ENCODE measurements at regions not wholly inside any gene's neighbourhood (a gene's known extent, or its start where the extent isn't known, plus 50 kb on each side); places are given as distances from the start of the nearest gene placed in this dataset.

GRCh38 chr1:82621076-82621475 lies 820.3 kb downstream of the ADGRL2 start:
- ATAC-seq (ENCODE audit: poor library complexity) (no peak), DNase-seq (no peak)
- no peak overlapping the region for H3K4me3 Mint-ChIP-seq
- no peak for TF ChIP-seq CTCF (IDR thresholded peaks at IDR 0.05)
- ChIA-PET POLR2A (no interaction called here), CTCF (no interaction called here)
- H3K27me3 Mint-ChIP-seq: no peaks in the 10 kb centered on the region
- intact Hi-C loops (cut with DNase I, micrococcal nuclease): no loop called here
- Histone ChIP-seq H3K9me3 (ENCODE audit: control insufficient read depth in 1 of 2, insufficient read depth in 1 of 2, low read length in 2 of 2) (peaks cover 4 to 5% of the 10 kb centered on the region in 2 experiments), H3K4me1 (ENCODE audit: insufficient read depth, low read length) (no peaks in the 10 kb centered on the region), H3K36me3 (ENCODE audit: insufficient read depth, low read length) (no peaks in the 10 kb centered on the region), H3K27me3 (ENCODE audit: control insufficient read depth in 1 of 2, insufficient read depth in 2 of 2, low read length in 2 of 2) (no peaks in the 10 kb centered on the region), H3K27ac (ENCODE audit: low read depth in 1 of 2, low read length in 2 of 2) (no peak overlapping the region), H3K4me3 (ENCODE audit: low read length) (no peak overlapping the region)
- no peak overlapping the region for H3K27ac Mint-ChIP-seq
- H3K36me3 Mint-ChIP-seq (ENCODE audit: low read depth): no peaks in the 10 kb centered on the region
- peaks cover 8% of the 10 kb centered on the region for H3K9me3 Mint-ChIP-seq
- H3K4me1 Mint-ChIP-seq (ENCODE audit: low read depth): no peaks in the 10 kb centered on the region

GRCh38 chr1:82614090-82614489 lies 813.4 kb downstream of the ADGRL2 start:
- intact Hi-C loops (cut with DNase I, micrococcal nuclease): no loop called here
- no peaks in the 10 kb centered on the region for H3K4me1 Mint-ChIP-seq (ENCODE audit: low read depth)
- Histone ChIP-seq H3K9me3 (ENCODE audit: control insufficient read depth in 1 of 2, insufficient read depth in 1 of 2, low read length in 2 of 2) (no peaks in the 10 kb centered on the region), H3K27ac (ENCODE audit: low read depth in 1 of 2, low read length in 2 of 2) (no peak overlapping the region), H3K27me3 (ENCODE audit: control insufficient read depth in 1 of 2, insufficient read depth in 2 of 2, low read length in 2 of 2) (no peaks in the 10 kb centered on the region), H3K4me1 (ENCODE audit: insufficient read depth, low read length) (no peaks in the 10 kb centered on the region), H3K4me3 (ENCODE audit: low read length) (no peak overlapping the region), H3K36me3 (ENCODE audit: insufficient read depth, low read length) (no peaks in the 10 kb centered on the region)
- DNase-seq: no peak
- no peaks in the 10 kb centered on the region for H3K9me3 Mint-ChIP-seq
- H3K36me3 Mint-ChIP-seq (ENCODE audit: low read depth): no peaks in the 10 kb centered on the region
- H3K4me3 Mint-ChIP-seq: no peak overlapping the region
- ChIA-PET POLR2A (no interaction called here), CTCF (no interaction called here)
- no peak overlapping the region for H3K27ac Mint-ChIP-seq
- H3K27me3 Mint-ChIP-seq: no peaks in the 10 kb centered on the region
- TF ChIP-seq CTCF (IDR thresholded peaks at IDR 0.05): no peak
- ATAC-seq (ENCODE audit: poor library complexity): no peak

GRCh38 chr1:82612986-82613385 lies 812.3 kb downstream of the ADGRL2 start:
- H3K27ac ChIP-seq (ENCODE audit: low read depth in 1 of 2, low read length in 2 of 2): no peak overlapping the region
- no peak for TF ChIP-seq CTCF (IDR thresholded peaks at IDR 0.05)
- H3K9me3 ChIP-seq (ENCODE audit: control insufficient read depth in 1 of 2, insufficient read depth in 1 of 2, low read length in 2 of 2): no peaks in the 10 kb centered on the region
- Mint-ChIP-seq H3K36me3 (ENCODE audit: low read depth) (no peaks in the 10 kb centered on the region), H3K4me3 (no peak overlapping the region), H3K4me1 (ENCODE audit: low read depth) (no peaks in the 10 kb centered on the region), H3K27ac (no peak overlapping the region), H3K9me3 (no peaks in the 10 kb centered on the region), H3K27me3 (no peaks in the 10 kb centered on the region)
- intact Hi-C loops (cut with DNase I, micrococcal nuclease): no loop called here
- H3K27me3 ChIP-seq (ENCODE audit: control insufficient read depth in 1 of 2, insufficient read depth in 2 of 2, low read length in 2 of 2): no peaks in the 10 kb centered on the region
- CTCF ChIA-PET: no interaction called here
- no peak overlapping the region for H3K4me3 ChIP-seq (ENCODE audit: low read length)
- DNase-seq: no peak
- no peaks in the 10 kb centered on the region for H3K36me3 ChIP-seq (ENCODE audit: insufficient read depth, low read length)
- no peak for ATAC-seq (ENCODE audit: poor library complexity)
- no peaks in the 10 kb centered on the region for H3K4me1 ChIP-seq (ENCODE audit: insufficient read depth, low read length)
- POLR2A ChIA-PET: no interaction called here
